Cardiac septum (tissue), 1 donor: ENCODE measurements at regions not wholly inside any gene's neighbourhood (a gene's known extent, or its start where the extent isn't known, plus 50 kb on each side); places are given as distances from the start of the nearest gene placed in this dataset.
A peak's percentile ranks its signal among the peaks of the same experiment; 100 is the strongest.

Experiments
- DNase-seq: peaks from one replicate; pipeline ENCODE4 v3.0.0-alpha.2; 2020; ENCODE audit warnings: low spot score
- intact Hi-C: fragments of 100-400 bp; cut with DNase I; formaldehyde crosslinking; loops from one replicate; pipeline ENCODE4 v1.14.0; 2022
- donor health status: DM: no; HTN: no; CAD: no.

- no peak for DNase-seq
- intact Hi-C loops, result no loop called here
These were observed 379.1 kb downstream of the SLITRK6 start for GRCh38 chr13:85420136-85420535.

GRCh38 chr13:85419611-85420010 is 379.6 kb downstream of the SLITRK6 start:
- no peak for DNase-seq
- intact Hi-C loops, result no loop called here

GRCh38 chr13:85417807-85418206 is 381.4 kb downstream of the SLITRK6 start:
- intact Hi-C loops, result no loop called here
- no peak for DNase-seq

GRCh38 chr13:85413664-85414063 is 385.6 kb downstream of the SLITRK6 start:
- DNase-seq, result no peak
- intact Hi-C loops, result no loop called here

GRCh38 chr13:85412448-85412847 is 386.8 kb downstream of the SLITRK6 start:
- intact Hi-C loops, result no loop called here
- DNase-seq, result no peak

- intact Hi-C loops, result no loop called here
- DNase-seq, result no peak
These were observed 387.6 kb downstream of the SLITRK6 start for GRCh38 chr13:85411591-85411990.

GRCh38 chr13:85408415-85408814 is 390.8 kb downstream of the SLITRK6 start:
- no peak for DNase-seq
- intact Hi-C loops, result no loop called here

GRCh38 chr13:85406269-85406975 is 392.8 kb downstream of the SLITRK6 start:
- no peak for DNase-seq
- intact Hi-C loops, result no loop called here

GRCh38 chr13:85405316-85405897 is 393.8 kb downstream of the SLITRK6 start:
- DNase-seq, result peak; percentile 73
- intact Hi-C loops, result no loop called here

GRCh38 chr13:85386424-85386823 is 412.8 kb downstream of the SLITRK6 start:
- DNase-seq, result no peak
- intact Hi-C loops, result no loop called here

GRCh38 chr13:85383291-85383690 is 415.9 kb downstream of the SLITRK6 start:
- intact Hi-C loops, result no loop called here
- no peak for DNase-seq

GRCh38 chr13:85381082-85381481 is 418.1 kb downstream of the SLITRK6 start:
- DNase-seq, result no peak
- intact Hi-C loops, result no loop called here

- intact Hi-C loops, result no loop called here
These were observed 419.2 kb downstream of the SLITRK6 start for GRCh38 chr13:85379991-85380390.

GRCh38 chr13:85379433-85379832 is 419.8 kb downstream of the SLITRK6 start:
- intact Hi-C loops, result no loop called here
- DNase-seq, result no peak

More at GRCh38 chr13:85379991-85380390, 419.2 kb downstream of the SLITRK6 start:
- no peak for DNase-seq

- DNase-seq, result no peak
- intact Hi-C loops, result no loop called here
These were observed 421.4 kb downstream of the SLITRK6 start for GRCh38 chr13:85377783-85378182.

GRCh38 chr13:85373322-85373721 is 425.9 kb downstream of the SLITRK6 start:
- no peak for DNase-seq
- intact Hi-C loops, result no loop called here

GRCh38 chr13:85371254-85371653 is 428.0 kb downstream of the SLITRK6 start:
- DNase-seq, result no peak
- intact Hi-C loops, result no loop called here

- intact Hi-C loops, result no loop called here
- DNase-seq, result no peak
These were observed 430.5 kb downstream of the SLITRK6 start for GRCh38 chr13:85368686-85369085.

GRCh38 chr13:85367887-85368286 is 431.3 kb downstream of the SLITRK6 start:
- no peak for DNase-seq
- intact Hi-C loops, result no loop called here

GRCh38 chr13:85366759-85367417 is 432.3 kb downstream of the SLITRK6 start:
- no peak for DNase-seq
- intact Hi-C loops, result no loop called here

- intact Hi-C loops, result no loop called here
- DNase-seq, result no peak
These were observed 435.7 kb downstream of the SLITRK6 start for GRCh38 chr13:85363504-85363903.
